CD14-positive monocyte (primary cell): ENCODE measurements at regions not wholly inside any gene's neighbourhood (a gene's known extent, or its start where the extent isn't known, plus 50 kb on each side); places are given as distances from the start of the nearest gene placed in this dataset.

Experiments used
- DNase-seq, 3 donors: peaks; one replicate each; pipeline ENCODE4 v3.0.0-alpha.2; 2011 to 2022
- H2AFZ ChIP-seq: 2 replicates; pipeline ENCODE4 v1.6.0; 2012; ENCODE audit warnings: mild to moderate bottlenecking, low read depth, low read length, inconsistent platforms; ENCODE audit not compliant: insufficient read depth, poor library complexity, severe bottlenecking
- H3K27ac ChIP-seq, 2 donors: 1 replicate in 1 of 2; 2 replicates in 1 of 2; pipeline ENCODE4 v1.5.1; 2012 to 2013; ENCODE audit warnings: low read length in 2 of 2, control low read depth in 1 of 2, inconsistent platforms in 1 of 2, low read depth in 1 of 2, mild to moderate bottlenecking in 1 of 2
- H3K27me3 ChIP-seq, 2 donors: one replicate each; pipeline versions ENCODE4 v1.6.0 to v1.6.1; 2011 to 2013; ENCODE audit warnings: low read length in 2 of 2; ENCODE audit not compliant: control insufficient read depth in 2 of 2, insufficient read depth in 2 of 2
- H3K36me3 ChIP-seq, 2 donors: replicated peaks in 1 of 2; 1 replicate in 1 of 2; 2 replicates in 1 of 2; pipeline versions ENCODE4 v1.5.1 to v1.6.1; 2012 to 2013; ENCODE audit warnings: low read length in 2 of 2, control low read depth in 1 of 2, inconsistent platforms in 1 of 2, mild to moderate bottlenecking in 1 of 2; ENCODE audit not compliant: insufficient read depth in 2 of 2, control insufficient read depth in 1 of 2
- H3K4me1 ChIP-seq, 2 donors: 1 replicate in 1 of 2; 2 replicates in 1 of 2; pipeline versions ENCODE4 v1.5.1 to v1.6.1; 2012 to 2013; ENCODE audit warnings: low read length in 2 of 2, control low read depth in 1 of 2, inconsistent platforms in 1 of 2, mild to moderate bottlenecking in 1 of 2, moderate library complexity in 1 of 2; ENCODE audit not compliant: insufficient read depth in 2 of 2, control insufficient read depth in 1 of 2
- H3K4me2 ChIP-seq: replicated peaks from 2 replicates; pipeline ENCODE3; 2012; ENCODE audit warnings: low read length, moderate library complexity, mild to moderate bottlenecking; ENCODE audit not compliant: poor library complexity, severe bottlenecking; ENCODE audit errors: extremely low read depth
- H3K4me3 ChIP-seq, 3 experiments: fragments of 200-600 bp in 1 of 3; sonication (generic) in 1 of 3; replicated peaks in 1 of 3; 1 replicate in 2 of 3; 2 replicates in 1 of 3; pipeline ENCODE4 v1.5.1; 2011 to 2013; ENCODE audit warnings: low read length in 3 of 3, mild to moderate bottlenecking in 3 of 3, control low read depth in 2 of 3, low read depth in 2 of 3, inconsistent platforms in 1 of 3, moderate library complexity in 1 of 3
- H3K79me2 ChIP-seq: 2 replicates; pipeline ENCODE4 v1.6.0; 2012; ENCODE audit warnings: mild to moderate bottlenecking, control low read depth, inconsistent platforms, low read length, moderate library complexity; ENCODE audit not compliant: insufficient read depth
- H3K9ac ChIP-seq: 2 replicates; pipeline ENCODE4 v1.6.0; 2017; ENCODE audit warnings: low read length, mild to moderate bottlenecking; ENCODE audit not compliant: insufficient read depth, poor library complexity, severe bottlenecking
- H3K9me3 ChIP-seq, 2 donors: replicated peaks in 1 of 2; 1 replicate in 1 of 2; 2 replicates in 1 of 2; pipeline versions ENCODE4 v1.5.1 to v1.6.1; 2012 to 2013; ENCODE audit warnings: low read length in 2 of 2, control low read depth in 1 of 2; ENCODE audit not compliant: control insufficient read depth in 1 of 2, insufficient read depth in 1 of 2
- H4K20me1 ChIP-seq: 2 replicates; pipeline ENCODE4 v1.6.0; 2012; ENCODE audit warnings: mild to moderate bottlenecking, low read length, control low read depth, moderate library complexity; ENCODE audit not compliant: insufficient read depth
- H3K27ac Mint-ChIP-seq, 7 donors: one replicate each; pipeline ENCODE4 v1.8.0; 2020; ENCODE audit warnings: mild to moderate bottlenecking in 7 of 7, mixed read lengths in 7 of 7, moderate library complexity in 6 of 7, inconsistent platforms in 2 of 7
- H3K27me3 Mint-ChIP-seq, 3 donors: one replicate each; pipeline ENCODE4 v1.8.0; 2021 to 2022; ENCODE audit warnings: low read depth in 3 of 3, mild to moderate bottlenecking in 3 of 3, mixed read lengths in 3 of 3, moderate library complexity in 3 of 3, inconsistent platforms in 1 of 3
- H3K36me3 Mint-ChIP-seq, 2 donors: one replicate each; pipeline ENCODE4 v1.8.0; 2020; ENCODE audit warnings: mixed read lengths in 2 of 2, inconsistent platforms in 1 of 2, mild to moderate bottlenecking in 1 of 2
- H3K4me1 Mint-ChIP-seq: one replicate; pipeline ENCODE4 v1.8.0; 2020; ENCODE audit warnings: mild to moderate bottlenecking, mixed read lengths
- H3K4me3 Mint-ChIP-seq, 2 donors: one replicate each; pipeline ENCODE4 v1.8.0; 2020; ENCODE audit warnings: mild to moderate bottlenecking in 2 of 2, mixed read lengths in 2 of 2, moderate library complexity in 1 of 2
- H3K9me3 Mint-ChIP-seq, 7 donors: one replicate each; pipeline ENCODE4 v1.8.0; 2020 to 2022; ENCODE audit warnings: mixed read lengths in 7 of 7, mild to moderate bottlenecking in 6 of 7, moderate library complexity in 6 of 7, inconsistent platforms in 2 of 7
- CTCF ChIP-seq: fragments of 200-600 bp; IDR thresholded peaks from one replicate; pipeline ENCODE4 v1.8.0; 2022; ENCODE audit warnings: antibody characterized with exemption, mild to moderate bottlenecking
- WGBS: methylation state at CpG from one replicate; pipeline ENCODE4 v1.1.5; 2013; ENCODE audit warnings: missing lambda C conversion rate; ENCODE audit not compliant: insufficient coverage; 5-methylcytosine and 5-hydroxymethylcytosine counted together
- intact Hi-C, 2 donors: fragments of 100-400 bp; cut with micrococcal nuclease; formaldehyde crosslinking; loops; one replicate each; pipeline versions ENCODE4 v1.15.0 to v1.15.1; 2023

DNA sequence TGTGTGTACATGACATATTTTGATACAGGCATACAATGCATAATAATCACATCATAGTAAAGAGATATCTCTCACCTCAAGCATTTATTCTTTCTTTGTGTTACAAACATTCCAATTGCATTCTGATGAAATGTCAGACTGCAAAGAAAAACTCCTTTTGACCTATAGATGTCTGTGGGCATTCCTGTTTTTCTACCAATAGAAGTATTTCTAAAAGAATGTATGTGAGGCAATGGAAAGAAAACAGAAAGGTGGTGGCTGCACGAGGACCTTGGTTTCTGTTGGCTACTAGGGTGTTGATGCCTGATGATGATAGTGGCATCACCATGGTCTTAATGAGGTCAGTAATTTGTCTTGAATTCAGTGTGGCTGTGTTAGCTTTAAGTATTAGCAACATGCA is 137.0 kb upstream of the ANO3 start:
- H3K4me3 Mint-ChIP-seq, result no peak overlapping the region
- WGBS, result 71% methylated on average over 1 of the region's 1 CpG
- H2AFZ ChIP-seq, result no peak overlapping the region

GRCh38 chr11:26198532-26199096 is 133.3 kb upstream of the ANO3 start:
- no peaks in the 10 kb centered on the region for H3K9me3 ChIP-seq
- H3K4me1 ChIP-seq, result no peaks in the 10 kb centered on the region
- H3K4me3 Mint-ChIP-seq, result no peak overlapping the region
- H3K27me3 Mint-ChIP-seq, result peaks cover 0 to 2% (median 0%) of the 10 kb centered on the region in 3 donors
- H3K4me3 ChIP-seq, result no peak overlapping the region
- 82% methylated on average over 3 of the region's 4 CpGs for WGBS
- no peaks in the 10 kb centered on the region for H3K27me3 ChIP-seq
- peaks cover 0 to 2% (median 0%) of the 10 kb centered on the region in 7 donors for H3K9me3 Mint-ChIP-seq
- no peaks in the 10 kb centered on the region for H3K36me3 ChIP-seq
- no peaks in the 10 kb centered on the region for H3K36me3 Mint-ChIP-seq
- H3K9ac ChIP-seq, result no peak overlapping the region
- H3K79me2 ChIP-seq, result no peaks in the 10 kb centered on the region
- DNase-seq, result no peak
- H3K27ac Mint-ChIP-seq, result no peak overlapping the region
- no peak overlapping the region for H3K4me2 ChIP-seq
- no peak for TF ChIP-seq CTCF
- no peak overlapping the region for H2AFZ ChIP-seq
- H3K4me1 Mint-ChIP-seq, result no peaks in the 10 kb centered on the region
- no peak overlapping the region for H3K27ac ChIP-seq
- H4K20me1 ChIP-seq, result no peaks in the 10 kb centered on the region
- intact Hi-C loops, result no loop called here

More for the DNA sequence above, 137.0 kb upstream of the ANO3 start:
- no peak overlapping the region for H3K27ac ChIP-seq
- no peak overlapping the region for H3K9ac ChIP-seq
- intact Hi-C loops, result no loop called here
- no peaks in the 10 kb centered on the region for H3K79me2 ChIP-seq
- Mint-ChIP-seq H3K4me1 (no peaks in the 10 kb centered on the region), H3K27me3 (no peaks in the 10 kb centered on the region), H3K9me3 (peaks cover 0 to 2% (median 0%) of the 10 kb centered on the region in 7 donors), H3K27ac (no peak overlapping the region), H3K36me3 (no peaks in the 10 kb centered on the region)
- no peak overlapping the region for H3K4me3 ChIP-seq
- DNase-seq, result no peak
- no peak for TF ChIP-seq CTCF
- no peaks in the 10 kb centered on the region for H3K27me3 ChIP-seq
- H3K4me1 ChIP-seq, result no peaks in the 10 kb centered on the region
- no peaks in the 10 kb centered on the region for H3K9me3 ChIP-seq
- H4K20me1 ChIP-seq, result no peaks in the 10 kb centered on the region
- H3K4me2 ChIP-seq, result no peak overlapping the region
- H3K36me3 ChIP-seq, result no peaks in the 10 kb centered on the region
